OCI-LY7 (cell line): ENCODE measurements at regions not wholly inside any gene's neighbourhood (a gene's known extent, or its start where the extent isn't known, plus 50 kb on each side); places are given as distances from the start of the nearest gene placed in this dataset.

Experiments
- EZH2phosphoT487 ChIP-seq: fragments of 200-600 bp; sonication (generic); IDR thresholded peaks from 2 replicates; pipeline ENCODE4 v1.6.1; 2018; ENCODE audit warnings: low read depth, borderline replicate concordance, mild to moderate bottlenecking, mixed run types, antibody characterized with exemption, low read length, moderate library complexity, mixed read lengths
- TF ChIP-seq, protein P1 (sequence below): fragments of 200-600 bp; sonication (generic); conservative IDR thresholded peaks from 2 replicates; pipeline ENCODE4 v1.5.1; 2014; ENCODE audit warnings: mild to moderate bottlenecking, antibody characterized with exemption, low read length, moderate library complexity, mixed read lengths

- TF ChIP-seq, protein P1, sequence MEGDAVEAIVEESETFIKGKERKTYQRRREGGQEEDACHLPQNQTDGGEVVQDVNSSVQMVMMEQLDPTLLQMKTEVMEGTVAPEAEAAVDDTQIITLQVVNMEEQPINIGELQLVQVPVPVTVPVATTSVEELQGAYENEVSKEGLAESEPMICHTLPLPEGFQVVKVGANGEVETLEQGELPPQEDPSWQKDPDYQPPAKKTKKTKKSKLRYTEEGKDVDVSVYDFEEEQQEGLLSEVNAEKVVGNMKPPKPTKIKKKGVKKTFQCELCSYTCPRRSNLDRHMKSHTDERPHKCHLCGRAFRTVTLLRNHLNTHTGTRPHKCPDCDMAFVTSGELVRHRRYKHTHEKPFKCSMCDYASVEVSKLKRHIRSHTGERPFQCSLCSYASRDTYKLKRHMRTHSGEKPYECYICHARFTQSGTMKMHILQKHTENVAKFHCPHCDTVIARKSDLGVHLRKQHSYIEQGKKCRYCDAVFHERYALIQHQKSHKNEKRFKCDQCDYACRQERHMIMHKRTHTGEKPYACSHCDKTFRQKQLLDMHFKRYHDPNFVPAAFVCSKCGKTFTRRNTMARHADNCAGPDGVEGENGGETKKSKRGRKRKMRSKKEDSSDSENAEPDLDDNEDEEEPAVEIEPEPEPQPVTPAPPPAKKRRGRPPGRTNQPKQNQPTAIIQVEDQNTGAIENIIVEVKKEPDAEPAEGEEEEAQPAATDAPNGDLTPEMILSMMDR: no peak
- no peak for TF ChIP-seq EZH2phosphoT487
These were observed 85.2 kb downstream of the ELOVL4 start for GRCh38 chr6:79862126-79862525.
